GM23338 (cell line): ENCODE measurements at regions not wholly inside any gene's neighbourhood (a gene's known extent, or its start where the extent isn't known, plus 50 kb on each side); places are given as distances from the start of the nearest gene placed in this dataset.

Experiments
- ATAC-seq: fragments of 200-7000 bp; cut with Tn5 transposase; 3 replicates; pipeline ENCODE4 v1.9.1; 2020
- DNase-seq: peaks from one replicate; pipeline ENCODE4 v3.0.0-alpha.2; 2015; ENCODE audit warnings: low spot score
- H2AFZ ChIP-seq: fragments of 200-600 bp; sonication (generic); 2 replicates; pipeline ENCODE4 v1.8.0; 2016; ENCODE audit warnings: antibody characterized with exemption, mild to moderate bottlenecking, moderate library complexity
- H3F3A ChIP-seq: fragments of 200-600 bp; sonication (generic); replicated peaks from 2 replicates; pipeline ENCODE4 v1.8.0; 2017; ENCODE audit warnings: antibody characterized with exemption, mixed run types, low read depth
- H3K27ac ChIP-seq: fragments of 200-600 bp; sonication (generic); 2 replicates; pipeline ENCODE4 v1.6.1; 2016; ENCODE audit warnings: low read depth
- H3K27me3 ChIP-seq: fragments of 200-600 bp; sonication (generic); 2 replicates; pipeline ENCODE4 v1.8.0; 2016; ENCODE audit warnings: mild to moderate bottlenecking, mixed run types, moderate library complexity; ENCODE audit not compliant: insufficient read depth
- H3K36me3 ChIP-seq: fragments of 200-600 bp; sonication (generic); 2 replicates; pipeline ENCODE4 v1.8.0; 2016; ENCODE audit warnings: mild to moderate bottlenecking; ENCODE audit not compliant: insufficient read depth
- H3K4me1 ChIP-seq: fragments of 200-600 bp; sonication (generic); 2 replicates; pipeline ENCODE4 v1.8.0; 2016; ENCODE audit warnings: mild to moderate bottlenecking, moderate library complexity; ENCODE audit not compliant: insufficient read depth
- H3K4me2 ChIP-seq: fragments of 200-600 bp; sonication (generic); 2 replicates; pipeline ENCODE4 v1.7.1; 2017; ENCODE audit warnings: mixed run types
- H3K4me3 ChIP-seq: fragments of 200-600 bp; sonication (generic); 2 replicates; pipeline ENCODE4 v1.6.1; 2016; ENCODE audit warnings: mixed run types
- H3K79me2 ChIP-seq: fragments of 200-600 bp; sonication (generic); replicated peaks from 2 replicates; pipeline ENCODE4 v1.8.0; 2017; ENCODE audit warnings: mild to moderate bottlenecking; ENCODE audit not compliant: insufficient read depth
- H3K9me2 ChIP-seq: fragments of 200-600 bp; sonication (generic); 2 replicates; pipeline ENCODE4 v1.8.0; 2017; ENCODE audit not compliant: insufficient read depth
- H4K20me1 ChIP-seq: fragments of 200-600 bp; sonication (generic); replicated peaks from 2 replicates; pipeline ENCODE4 v1.8.0; 2017; ENCODE audit warnings: mild to moderate bottlenecking; ENCODE audit not compliant: insufficient read depth
- H3K27ac Mint-ChIP-seq: 2 replicates; pipeline ENCODE4 v1.8.0; 2020; ENCODE audit warnings: inconsistent platforms, mild to moderate bottlenecking, moderate library complexity, mixed read lengths
- H3K27me3 Mint-ChIP-seq: 3 replicates; pipeline ENCODE4 v1.8.0; 2022; ENCODE audit warnings: low read depth, mild to moderate bottlenecking, moderate library complexity, mixed read lengths, inconsistent platforms; ENCODE audit not compliant: insufficient read depth, poor library complexity
- H3K36me3 Mint-ChIP-seq: 3 replicates; pipeline ENCODE4 v1.8.0; 2021; ENCODE audit warnings: low read depth, mild to moderate bottlenecking, inconsistent platforms, moderate library complexity, mixed read lengths
- H3K4me1 Mint-ChIP-seq: 3 replicates; pipeline ENCODE4 v1.8.0; 2020; ENCODE audit warnings: mild to moderate bottlenecking, inconsistent platforms, mixed read lengths
- H3K4me3 Mint-ChIP-seq: 3 replicates; pipeline ENCODE4 v1.8.0; 2021; ENCODE audit warnings: moderate library complexity, mild to moderate bottlenecking, inconsistent platforms, mixed read lengths
- H3K9me3 Mint-ChIP-seq: 3 replicates; pipeline ENCODE4 v1.8.0; 2020; ENCODE audit warnings: moderate library complexity, mild to moderate bottlenecking, inconsistent platforms, mixed read lengths
- CREB1 ChIP-seq: fragments of 250-450 bp; sonication (Bioruptor Pico); IDR thresholded peaks from 2 replicates; pipeline ENCODE4 v1.5.0; 2020; ENCODE audit warnings: low read depth, mild to moderate bottlenecking, moderate library complexity
- EZH2phosphoT487 ChIP-seq: fragments of 200-600 bp; sonication (generic); IDR thresholded peaks from one replicate; pipeline ENCODE4 v1.8.1; 2018; ENCODE audit warnings: antibody characterized with exemption; ENCODE audit not compliant: unreplicated experiment
- NANOG ChIP-seq: IDR thresholded peaks from 2 replicates; pipeline ENCODE4 v1.6.1; 2016; ENCODE audit warnings: antibody characterized with exemption, borderline replicate concordance
- TF ChIP-seq, protein P1 (sequence below), 2 experiments: fragments of 200-600 bp in 1 of 2; sonication (generic) in 1 of 2; conservative IDR thresholded peaks; 2 replicates each; pipeline versions ENCODE4 v1.5.1 to v1.6.1; 2016 to 2017; ENCODE audit warnings: antibody characterized with exemption in 2 of 2, low read depth in 2 of 2, mild to moderate bottlenecking in 2 of 2, moderate library complexity in 1 of 2
- TF ChIP-seq, protein P2 (sequence below): IDR thresholded peaks from one replicate; pipeline ENCODE4 v1.6.1; 2018; ENCODE audit warnings: antibody characterized with exemption; ENCODE audit not compliant: unreplicated experiment

DNA sequence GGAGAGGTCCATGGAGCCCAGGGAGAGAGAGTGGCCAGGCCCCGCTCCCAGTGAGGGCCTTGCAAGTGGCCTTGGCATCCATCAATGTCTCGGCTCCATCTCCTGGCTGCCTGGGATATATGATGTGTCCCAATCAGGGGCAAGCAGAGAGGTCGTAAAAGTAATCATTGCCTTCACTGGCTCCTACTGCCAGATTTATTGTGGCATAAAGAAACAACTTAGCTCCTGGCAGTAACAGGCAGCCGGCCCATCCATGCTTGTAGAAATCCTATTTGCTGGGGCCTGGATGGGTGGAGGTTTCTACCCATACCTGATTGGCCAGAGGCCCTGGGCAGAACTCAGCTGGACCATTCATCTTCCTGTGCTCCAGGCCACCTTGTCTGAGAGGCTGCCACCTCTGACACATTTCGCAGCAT is 272.6 kb downstream of the MATN1 start:
- peaks cover 2% of the 10 kb centered on the region for H3K27me3 Mint-ChIP-seq
- H3K9me2 ChIP-seq, result no peaks in the 10 kb centered on the region
- H3K27me3 ChIP-seq, result no peaks in the 10 kb centered on the region
- no peaks in the 10 kb centered on the region for H3K79me2 ChIP-seq
- no peak overlapping the region for H3K4me3 ChIP-seq
- no peak overlapping the region for H3K27ac ChIP-seq
- H3K4me1 Mint-ChIP-seq, result no peaks in the 10 kb centered on the region
- H3K36me3 ChIP-seq, result no peaks in the 10 kb centered on the region
- no peak overlapping the region for H2AFZ ChIP-seq
- no peak overlapping the region for H3K27ac Mint-ChIP-seq
- no peak for TF ChIP-seq NANOG
- TF ChIP-seq, protein P1, sequence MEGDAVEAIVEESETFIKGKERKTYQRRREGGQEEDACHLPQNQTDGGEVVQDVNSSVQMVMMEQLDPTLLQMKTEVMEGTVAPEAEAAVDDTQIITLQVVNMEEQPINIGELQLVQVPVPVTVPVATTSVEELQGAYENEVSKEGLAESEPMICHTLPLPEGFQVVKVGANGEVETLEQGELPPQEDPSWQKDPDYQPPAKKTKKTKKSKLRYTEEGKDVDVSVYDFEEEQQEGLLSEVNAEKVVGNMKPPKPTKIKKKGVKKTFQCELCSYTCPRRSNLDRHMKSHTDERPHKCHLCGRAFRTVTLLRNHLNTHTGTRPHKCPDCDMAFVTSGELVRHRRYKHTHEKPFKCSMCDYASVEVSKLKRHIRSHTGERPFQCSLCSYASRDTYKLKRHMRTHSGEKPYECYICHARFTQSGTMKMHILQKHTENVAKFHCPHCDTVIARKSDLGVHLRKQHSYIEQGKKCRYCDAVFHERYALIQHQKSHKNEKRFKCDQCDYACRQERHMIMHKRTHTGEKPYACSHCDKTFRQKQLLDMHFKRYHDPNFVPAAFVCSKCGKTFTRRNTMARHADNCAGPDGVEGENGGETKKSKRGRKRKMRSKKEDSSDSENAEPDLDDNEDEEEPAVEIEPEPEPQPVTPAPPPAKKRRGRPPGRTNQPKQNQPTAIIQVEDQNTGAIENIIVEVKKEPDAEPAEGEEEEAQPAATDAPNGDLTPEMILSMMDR (conservative IDR thresholded peaks at IDR 0.05; ENCODE audit: low read depth in 2 of 2), result peak in 1 of 2 experiments; percentile 21; a peak in 1 of 4 replicates
- ATAC-seq (no peak), DNase-seq (no peak)
- no peak overlapping the region for H3K4me2 ChIP-seq
- peaks cover 8% of the 10 kb centered on the region; the same call in 1 of the 3 replicates for H3K36me3 Mint-ChIP-seq
- no peaks in the 10 kb centered on the region for H3F3A ChIP-seq
- no peak overlapping the region for H3K4me3 Mint-ChIP-seq
- no peaks in the 10 kb centered on the region for H3K4me1 ChIP-seq
- no peaks in the 10 kb centered on the region for H4K20me1 ChIP-seq
- peaks cover 30% of the 10 kb centered on the region for H3K9me3 Mint-ChIP-seq

DNA sequence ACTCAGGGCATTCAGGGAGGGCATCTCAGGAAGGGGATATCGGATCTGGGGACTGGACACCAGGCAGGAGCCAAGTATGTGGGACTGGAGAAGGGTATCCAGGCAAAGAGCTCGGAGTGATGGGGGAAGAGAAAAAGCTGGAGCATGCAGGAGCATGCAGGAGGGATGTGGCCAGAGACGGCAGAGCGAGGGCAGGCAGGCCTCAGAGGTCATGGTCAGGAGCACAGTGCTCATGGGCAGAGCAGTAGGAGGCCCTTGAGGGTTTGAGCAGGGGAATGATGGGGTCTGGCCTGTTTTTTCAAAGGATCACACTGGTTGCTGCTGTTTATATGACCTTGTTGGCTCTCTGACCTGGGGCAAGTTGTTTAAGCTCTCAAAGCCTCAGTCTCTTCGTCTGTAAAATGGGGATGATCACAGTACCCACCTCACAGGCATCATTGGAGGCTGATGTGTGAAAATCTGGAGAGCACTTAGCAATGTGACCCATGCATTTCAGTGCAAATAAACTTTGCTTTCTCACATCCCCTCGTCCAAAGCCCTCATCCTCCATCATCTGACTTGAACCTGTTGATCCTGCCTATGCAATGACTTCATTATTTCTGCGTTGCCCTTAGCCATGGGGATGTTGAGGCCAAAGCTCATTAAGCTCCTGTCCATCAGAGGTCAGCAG is 273.1 kb downstream of the MATN1 start:
- Histone ChIP-seq H3F3A (no peaks in the 10 kb centered on the region), H3K4me1 (no peaks in the 10 kb centered on the region), H3K4me3 (no peak overlapping the region), H3K27ac (no peak overlapping the region), H3K79me2 (no peaks in the 10 kb centered on the region), H2AFZ (no peak overlapping the region), H3K4me2 (no peak overlapping the region), H3K36me3 (no peaks in the 10 kb centered on the region), H3K9me2 (no peaks in the 10 kb centered on the region), H3K27me3 (no peaks in the 10 kb centered on the region), H4K20me1 (no peaks in the 10 kb centered on the region)
- Mint-ChIP-seq H3K27me3 (peaks cover 2% of the 10 kb centered on the region), H3K36me3 (peaks cover 8% of the 10 kb centered on the region; the same call in 1 of the 3 replicates), H3K9me3 (peaks cover 31% of the 10 kb centered on the region), H3K27ac (no peak overlapping the region), H3K4me1 (no peaks in the 10 kb centered on the region), H3K4me3 (no peak overlapping the region)
- DNase-seq (no peak), ATAC-seq (no peak)
- TF ChIP-seq, protein P1 (conservative IDR thresholded peaks at IDR 0.05; ENCODE audit: low read depth in 2 of 2), result no peak
- TF ChIP-seq EZH2phosphoT487 (no peak), CREB1 (no peak)
- TF ChIP-seq, protein P2, sequence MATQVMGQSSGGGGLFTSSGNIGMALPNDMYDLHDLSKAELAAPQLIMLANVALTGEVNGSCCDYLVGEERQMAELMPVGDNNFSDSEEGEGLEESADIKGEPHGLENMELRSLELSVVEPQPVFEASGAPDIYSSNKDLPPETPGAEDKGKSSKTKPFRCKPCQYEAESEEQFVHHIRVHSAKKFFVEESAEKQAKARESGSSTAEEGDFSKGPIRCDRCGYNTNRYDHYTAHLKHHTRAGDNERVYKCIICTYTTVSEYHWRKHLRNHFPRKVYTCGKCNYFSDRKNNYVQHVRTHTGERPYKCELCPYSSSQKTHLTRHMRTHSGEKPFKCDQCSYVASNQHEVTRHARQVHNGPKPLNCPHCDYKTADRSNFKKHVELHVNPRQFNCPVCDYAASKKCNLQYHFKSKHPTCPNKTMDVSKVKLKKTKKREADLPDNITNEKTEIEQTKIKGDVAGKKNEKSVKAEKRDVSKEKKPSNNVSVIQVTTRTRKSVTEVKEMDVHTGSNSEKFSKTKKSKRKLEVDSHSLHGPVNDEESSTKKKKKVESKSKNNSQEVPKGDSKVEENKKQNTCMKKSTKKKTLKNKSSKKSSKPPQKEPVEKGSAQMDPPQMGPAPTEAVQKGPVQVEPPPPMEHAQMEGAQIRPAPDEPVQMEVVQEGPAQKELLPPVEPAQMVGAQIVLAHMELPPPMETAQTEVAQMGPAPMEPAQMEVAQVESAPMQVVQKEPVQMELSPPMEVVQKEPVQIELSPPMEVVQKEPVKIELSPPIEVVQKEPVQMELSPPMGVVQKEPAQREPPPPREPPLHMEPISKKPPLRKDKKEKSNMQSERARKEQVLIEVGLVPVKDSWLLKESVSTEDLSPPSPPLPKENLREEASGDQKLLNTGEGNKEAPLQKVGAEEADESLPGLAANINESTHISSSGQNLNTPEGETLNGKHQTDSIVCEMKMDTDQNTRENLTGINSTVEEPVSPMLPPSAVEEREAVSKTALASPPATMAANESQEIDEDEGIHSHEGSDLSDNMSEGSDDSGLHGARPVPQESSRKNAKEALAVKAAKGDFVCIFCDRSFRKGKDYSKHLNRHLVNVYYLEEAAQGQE, result no peak
